DMS 273 (cell line): ENCODE measurements at regions not wholly inside any gene's neighbourhood (a gene's known extent, or its start where the extent isn't known, plus 50 kb on each side); places are given as distances from the start of the nearest gene placed in this dataset.
"Not testable (repeated sequence)": the region's sequence is repeated elsewhere in the genome, so short reads cannot be mapped to it uniquely, and the experiment has no call there.

ENCODE experiments used
- DNase-seq: peaks from one replicate; lab custom pipeline; 2025; ENCODE audit not compliant: unreplicated experiment; lab: John Stamatoyannopoulos, UW

GRCh38 chr4:160386846-160387245 lies 1284.0 kb downstream of the RAPGEF2 start:
- DNase-seq, result no peak

GRCh38 chr4:160399826-160400225 lies 1296.9 kb downstream of the RAPGEF2 start:
- no peak for DNase-seq

- DNase-seq, result peak; percentile 65
Measured at GRCh38 chr4:160403081-160403480, 1300.2 kb downstream of the RAPGEF2 start.

GRCh38 chr4:160406263-160406825 lies 1303.5 kb downstream of the RAPGEF2 start:
- DNase-seq, result no peak

GRCh38 chr4:160414496-160414895 lies 1311.6 kb downstream of the RAPGEF2 start:
- peak; percentile 72 for DNase-seq

GRCh38 chr4:160423879-160424451 lies 1321.1 kb downstream of the RAPGEF2 start:
- DNase-seq, result no peak

GRCh38 chr4:160426233-160426632 lies 1323.4 kb downstream of the RAPGEF2 start:
- no peak for DNase-seq

GRCh38 chr4:160450876-160451275 lies 1348.0 kb downstream of the RAPGEF2 start:
- peak; percentile 10 for DNase-seq

GRCh38 chr4:160481696-160482690 lies 1379.1 kb downstream of the RAPGEF2 start:
- DNase-seq, result not testable (repeated sequence)

- DNase-seq, result no peak
Measured at GRCh38 chr4:160485071-160485687, 1382.3 kb downstream of the RAPGEF2 start.

GRCh38 chr4:160492181-160492580 lies 1389.3 kb downstream of the RAPGEF2 start:
- DNase-seq, result no peak

GRCh38 chr4:160493206-160493605 lies 1390.3 kb downstream of the RAPGEF2 start:
- no peak for DNase-seq

- DNase-seq, result no peak
Measured at GRCh38 chr4:160495356-160495755, 1392.5 kb downstream of the RAPGEF2 start.

- no peak for DNase-seq
Measured at GRCh38 chr4:160498211-160498610, 1395.3 kb downstream of the RAPGEF2 start.

GRCh38 chr4:160505724-160506123 lies 1402.8 kb downstream of the RAPGEF2 start:
- DNase-seq, result no peak

GRCh38 chr4:160510928-160511327 lies 1408.0 kb downstream of the RAPGEF2 start:
- no peak for DNase-seq

GRCh38 chr4:160514126-160514525 lies 1411.2 kb downstream of the RAPGEF2 start:
- DNase-seq, result no peak

- no peak for DNase-seq
Measured at GRCh38 chr4:160523231-160523630, 1420.4 kb downstream of the RAPGEF2 start.

GRCh38 chr4:160537681-160538080 lies 1434.8 kb downstream of the RAPGEF2 start:
- DNase-seq, result no peak

GRCh38 chr4:160546201-160546600 lies 1443.3 kb downstream of the RAPGEF2 start:
- DNase-seq, result no peak

- not testable (repeated sequence) for DNase-seq
Measured at GRCh38 chr4:160549951-160550519, 1447.2 kb downstream of the RAPGEF2 start.
